ENCODE measurements at regions not wholly inside any gene's neighbourhood (a gene's known extent, or its start where the extent isn't known, plus 50 kb on each side); places are given as distances from the start of the nearest gene placed in this dataset.

- no peaks in the 10 kb centered on the region for H3K27me3 ChIP-seq
- DNase-seq = peak in 1 of 2 donors; percentile 71
- H3K4me3 ChIP-seq = no peak overlapping the region
- H3K4me1 ChIP-seq = no peaks in the 10 kb centered on the region
- H3K27ac ChIP-seq = no peak overlapping the region
- 40 to 48% methylated on average over 6 of the region's 6 CpGs for WGBS, 2 donors
- H3K9me3 ChIP-seq = no peaks in the 10 kb centered on the region
- peak in 1 of 2 donors; percentile 69 for ATAC-seq (ENCODE audit: low FRiP score in 2 of 2)
- H3K36me3 ChIP-seq = no peaks in the 10 kb centered on the region
- TF ChIP-seq POLR2A (IDR thresholded peaks at IDR 0.05) (no peak), POLR2AphosphoS5 (IDR thresholded peaks at IDR 0.05) (no peak), EP300 (IDR thresholded peaks at IDR 0.05) (no peak), CTCF (IDR thresholded peaks at IDR 0.05) (peak; percentile 62 to 92 (median 84))
Measured at GRCh38 chr16:82229800-82230619, 60.0 kb upstream of the MPHOSPH6 start.

GRCh38 chr16:82226327-82226726 lies 56.3 kb upstream of the MPHOSPH6 start:
- Histone ChIP-seq H3K27me3 (no peaks in the 10 kb centered on the region), H3K9me3 (no peaks in the 10 kb centered on the region), H3K36me3 (no peaks in the 10 kb centered on the region), H3K4me1 (no peaks in the 10 kb centered on the region), H3K27ac (no peak overlapping the region), H3K4me3 (no peak overlapping the region)
- ATAC-seq (ENCODE audit: low FRiP score in 2 of 2) = no peak
- 66 to 82% methylated on average over 9 of the region's 9 CpGs for WGBS, 2 donors
- no peak for DNase-seq
- no peak for TF ChIP-seq POLR2AphosphoS5 (IDR thresholded peaks at IDR 0.05)
- TF ChIP-seq POLR2A (IDR thresholded peaks at IDR 0.05) = no peak
- TF ChIP-seq EP300 (IDR thresholded peaks at IDR 0.05) = no peak
- TF ChIP-seq CTCF (IDR thresholded peaks at IDR 0.05) = no peak

GRCh38 chr16:82224821-82225220 lies 54.8 kb upstream of the MPHOSPH6 start:
- TF ChIP-seq POLR2AphosphoS5 (IDR thresholded peaks at IDR 0.05) (no peak), CTCF (IDR thresholded peaks at IDR 0.05) (no peak), EP300 (IDR thresholded peaks at IDR 0.05) (no peak), POLR2A (IDR thresholded peaks at IDR 0.05) (no peak)
- ATAC-seq (ENCODE audit: low FRiP score in 2 of 2) = no peak
- no peak overlapping the region for H3K27ac ChIP-seq
- H3K27me3 ChIP-seq = no peaks in the 10 kb centered on the region
- H3K9me3 ChIP-seq = no peaks in the 10 kb centered on the region
- H3K36me3 ChIP-seq = no peaks in the 10 kb centered on the region
- 91 to 98% methylated on average over 2 of the region's 2 CpGs for WGBS, 2 donors
- no peaks in the 10 kb centered on the region for H3K4me1 ChIP-seq
- H3K4me3 ChIP-seq = no peak overlapping the region
- no peak for DNase-seq

GRCh38 chr16:82220541-82220940 lies 50.5 kb upstream of the MPHOSPH6 start:
- TF ChIP-seq POLR2AphosphoS5 (IDR thresholded peaks at IDR 0.05) = no peak
- no peak for TF ChIP-seq CTCF (IDR thresholded peaks at IDR 0.05)
- no peak for TF ChIP-seq POLR2A (IDR thresholded peaks at IDR 0.05)
- no peak for TF ChIP-seq EP300 (IDR thresholded peaks at IDR 0.05)
- no peaks in the 10 kb centered on the region for H3K4me1 ChIP-seq
- no peak overlapping the region for H3K27ac ChIP-seq
- no peak for DNase-seq
- no peaks in the 10 kb centered on the region for H3K36me3 ChIP-seq
- WGBS, 2 donors = 90 to 95% methylated on average over 4 of the region's 4 CpGs
- peak in 1 of 2 donors; percentile 22 for ATAC-seq (ENCODE audit: low FRiP score in 2 of 2)
- H3K4me3 ChIP-seq = no peak overlapping the region
- H3K27me3 ChIP-seq = no peaks in the 10 kb centered on the region
- H3K9me3 ChIP-seq = no peaks in the 10 kb centered on the region

All from upper lobe of left lung (tissue), 6 donors.